Adrenal gland (tissue), 5 donors: ENCODE measurements at regions not wholly inside any gene's neighbourhood (a gene's known extent, or its start where the extent isn't known, plus 50 kb on each side); places are given as distances from the start of the nearest gene placed in this dataset.

Experiments used
- POLR2A ChIP-seq, 2 donors: fragments of 450-650 bp; IDR thresholded peaks; one replicate each; pipeline ENCODE4 v1.6.1; 2017; ENCODE audit warnings: antibody characterized with exemption in 2 of 2, mild to moderate bottlenecking in 2 of 2, moderate library complexity in 1 of 2
- TF ChIP-seq, protein P1 (sequence below), 6 experiments: fragments of 450-650 bp in 4 of 6; fragments of 200-600 bp in 2 of 6; sonication (generic) in 1 of 6; IDR thresholded peaks; 1 replicate in 5 of 6; 2 replicates in 1 of 6; pipeline versions ENCODE4 v1.5.1 to v1.8.0; 2016 to 2021; ENCODE audit warnings: antibody characterized with exemption in 6 of 6, mild to moderate bottlenecking in 2 of 6, moderate library complexity in 1 of 6
- donor health status: DM: no; HTN: no; CAD: no.

DNA sequence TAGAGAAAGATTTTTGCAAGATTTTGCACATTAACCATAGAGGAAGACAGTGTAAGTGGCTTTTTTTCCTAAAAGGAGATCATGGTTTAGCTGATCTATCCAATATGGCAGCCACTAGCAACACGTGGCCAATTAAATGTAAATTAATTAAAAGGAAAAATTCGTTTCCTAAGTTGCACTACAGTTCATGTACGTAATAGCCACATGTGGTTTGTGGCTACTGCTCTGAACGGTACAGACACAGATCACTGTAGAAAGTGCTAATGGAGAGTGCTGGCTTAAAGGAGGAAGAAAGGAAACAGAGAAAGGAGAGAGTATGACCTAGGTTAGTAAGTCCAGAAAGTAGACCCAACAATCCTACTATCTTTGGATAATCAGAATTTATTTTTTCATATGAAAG is 170.8 kb downstream of the SIPA1L2 start:
- no peak for TF ChIP-seq POLR2A (IDR thresholded peaks at IDR 0.05)
- TF ChIP-seq, protein P1, sequence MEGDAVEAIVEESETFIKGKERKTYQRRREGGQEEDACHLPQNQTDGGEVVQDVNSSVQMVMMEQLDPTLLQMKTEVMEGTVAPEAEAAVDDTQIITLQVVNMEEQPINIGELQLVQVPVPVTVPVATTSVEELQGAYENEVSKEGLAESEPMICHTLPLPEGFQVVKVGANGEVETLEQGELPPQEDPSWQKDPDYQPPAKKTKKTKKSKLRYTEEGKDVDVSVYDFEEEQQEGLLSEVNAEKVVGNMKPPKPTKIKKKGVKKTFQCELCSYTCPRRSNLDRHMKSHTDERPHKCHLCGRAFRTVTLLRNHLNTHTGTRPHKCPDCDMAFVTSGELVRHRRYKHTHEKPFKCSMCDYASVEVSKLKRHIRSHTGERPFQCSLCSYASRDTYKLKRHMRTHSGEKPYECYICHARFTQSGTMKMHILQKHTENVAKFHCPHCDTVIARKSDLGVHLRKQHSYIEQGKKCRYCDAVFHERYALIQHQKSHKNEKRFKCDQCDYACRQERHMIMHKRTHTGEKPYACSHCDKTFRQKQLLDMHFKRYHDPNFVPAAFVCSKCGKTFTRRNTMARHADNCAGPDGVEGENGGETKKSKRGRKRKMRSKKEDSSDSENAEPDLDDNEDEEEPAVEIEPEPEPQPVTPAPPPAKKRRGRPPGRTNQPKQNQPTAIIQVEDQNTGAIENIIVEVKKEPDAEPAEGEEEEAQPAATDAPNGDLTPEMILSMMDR (IDR thresholded peaks at IDR 0.05) = no peak
